C4-2B (cell line): ENCODE measurements at regions not wholly inside any gene's neighbourhood (a gene's known extent, or its start where the extent isn't known, plus 50 kb on each side); places are given as distances from the start of the nearest gene placed in this dataset.

Source experiments
- H3K27ac ChIP-seq: fragments of 450-650 bp; 2 replicates; pipeline ENCODE4 v1.5.1; 2017
- ZFX ChIP-seq: fragments of 450-650 bp; IDR thresholded peaks from 2 replicates; pipeline ENCODE4 v1.6.1; 2017
- TF ChIP-seq, protein P1 (sequence below): fragments of 450-650 bp; conservative IDR thresholded peaks from 2 replicates; pipeline ENCODE4 v1.5.1; 2017; ENCODE audit warnings: mild to moderate bottlenecking

DNA sequence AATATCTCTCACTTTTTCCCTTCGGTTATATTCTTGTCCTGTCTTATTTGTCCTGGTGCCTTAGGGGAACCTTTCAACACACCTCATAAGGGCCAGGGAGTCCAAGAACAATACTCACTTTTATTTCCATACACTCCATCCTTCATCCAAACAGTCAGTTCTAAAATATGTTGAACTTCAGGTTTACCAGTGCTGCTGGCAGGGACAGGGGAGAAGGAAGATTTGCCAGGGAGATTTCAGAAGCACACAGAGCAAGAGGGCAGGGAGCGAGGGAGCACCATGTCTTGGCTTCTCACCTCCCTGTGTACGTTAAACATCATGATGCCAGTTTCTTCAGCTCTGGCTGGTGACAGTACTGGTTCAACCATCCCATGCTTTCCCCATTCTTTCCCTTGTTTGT lies 631.1 kb upstream of the FAT1 start:
- no peak overlapping the region for H3K27ac ChIP-seq
- TF ChIP-seq, protein P1, sequence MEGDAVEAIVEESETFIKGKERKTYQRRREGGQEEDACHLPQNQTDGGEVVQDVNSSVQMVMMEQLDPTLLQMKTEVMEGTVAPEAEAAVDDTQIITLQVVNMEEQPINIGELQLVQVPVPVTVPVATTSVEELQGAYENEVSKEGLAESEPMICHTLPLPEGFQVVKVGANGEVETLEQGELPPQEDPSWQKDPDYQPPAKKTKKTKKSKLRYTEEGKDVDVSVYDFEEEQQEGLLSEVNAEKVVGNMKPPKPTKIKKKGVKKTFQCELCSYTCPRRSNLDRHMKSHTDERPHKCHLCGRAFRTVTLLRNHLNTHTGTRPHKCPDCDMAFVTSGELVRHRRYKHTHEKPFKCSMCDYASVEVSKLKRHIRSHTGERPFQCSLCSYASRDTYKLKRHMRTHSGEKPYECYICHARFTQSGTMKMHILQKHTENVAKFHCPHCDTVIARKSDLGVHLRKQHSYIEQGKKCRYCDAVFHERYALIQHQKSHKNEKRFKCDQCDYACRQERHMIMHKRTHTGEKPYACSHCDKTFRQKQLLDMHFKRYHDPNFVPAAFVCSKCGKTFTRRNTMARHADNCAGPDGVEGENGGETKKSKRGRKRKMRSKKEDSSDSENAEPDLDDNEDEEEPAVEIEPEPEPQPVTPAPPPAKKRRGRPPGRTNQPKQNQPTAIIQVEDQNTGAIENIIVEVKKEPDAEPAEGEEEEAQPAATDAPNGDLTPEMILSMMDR, result no peak
- no peak for TF ChIP-seq ZFX

DNA sequence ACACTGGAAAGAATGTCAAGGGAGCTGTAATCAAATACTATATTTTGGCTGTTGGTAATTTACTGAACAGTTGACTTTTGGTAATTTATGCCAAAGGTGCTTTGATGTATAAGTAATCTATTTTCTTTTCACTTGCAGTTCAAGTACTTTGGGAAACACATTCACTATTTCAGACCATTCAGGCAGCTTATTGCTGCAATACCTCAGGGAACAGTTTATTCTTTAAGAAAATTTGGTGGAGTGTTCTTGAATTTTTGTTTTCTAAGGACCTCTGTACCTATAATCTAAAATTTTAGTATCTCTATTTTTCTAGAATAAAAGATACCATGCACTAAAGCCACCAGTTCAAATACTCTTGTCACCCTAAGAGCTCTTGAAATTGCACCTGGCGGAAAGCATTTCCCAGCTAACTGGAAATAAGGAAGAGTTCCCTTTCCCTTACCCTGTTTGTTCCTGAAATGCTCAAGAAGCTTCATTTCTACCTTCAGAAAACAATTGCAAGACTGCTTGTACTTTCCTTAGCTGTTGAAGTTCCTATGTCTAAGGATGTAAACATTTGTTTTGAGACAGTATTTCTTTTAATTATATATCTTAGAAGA lies 633.5 kb upstream of the FAT1 start:
- no peak for TF ChIP-seq ZFX
- TF ChIP-seq, protein P1, result no peak
- H3K27ac ChIP-seq, result no peak overlapping the region

DNA sequence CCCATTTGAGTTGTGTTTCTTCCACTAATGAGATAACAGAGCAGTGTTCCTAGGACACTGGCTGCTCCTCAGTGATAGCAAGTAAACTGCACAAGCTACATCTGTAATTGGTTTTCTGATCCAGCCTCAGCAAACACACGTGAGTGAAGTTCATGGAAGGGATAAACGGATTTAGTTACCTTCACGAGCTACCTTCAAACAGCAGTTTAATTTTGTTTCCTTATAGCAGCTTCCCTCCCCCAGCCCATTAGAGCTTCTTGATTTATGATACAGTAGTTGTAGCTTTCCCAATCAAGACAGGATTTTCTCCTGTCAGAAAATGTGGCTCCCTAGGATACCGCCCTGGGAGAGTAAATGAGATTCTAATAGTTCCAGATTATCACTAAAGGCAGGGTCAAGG lies 634.2 kb upstream of the FAT1 start:
- TF ChIP-seq, protein P1, result no peak
- no peak for TF ChIP-seq ZFX
- no peak overlapping the region for H3K27ac ChIP-seq

DNA sequence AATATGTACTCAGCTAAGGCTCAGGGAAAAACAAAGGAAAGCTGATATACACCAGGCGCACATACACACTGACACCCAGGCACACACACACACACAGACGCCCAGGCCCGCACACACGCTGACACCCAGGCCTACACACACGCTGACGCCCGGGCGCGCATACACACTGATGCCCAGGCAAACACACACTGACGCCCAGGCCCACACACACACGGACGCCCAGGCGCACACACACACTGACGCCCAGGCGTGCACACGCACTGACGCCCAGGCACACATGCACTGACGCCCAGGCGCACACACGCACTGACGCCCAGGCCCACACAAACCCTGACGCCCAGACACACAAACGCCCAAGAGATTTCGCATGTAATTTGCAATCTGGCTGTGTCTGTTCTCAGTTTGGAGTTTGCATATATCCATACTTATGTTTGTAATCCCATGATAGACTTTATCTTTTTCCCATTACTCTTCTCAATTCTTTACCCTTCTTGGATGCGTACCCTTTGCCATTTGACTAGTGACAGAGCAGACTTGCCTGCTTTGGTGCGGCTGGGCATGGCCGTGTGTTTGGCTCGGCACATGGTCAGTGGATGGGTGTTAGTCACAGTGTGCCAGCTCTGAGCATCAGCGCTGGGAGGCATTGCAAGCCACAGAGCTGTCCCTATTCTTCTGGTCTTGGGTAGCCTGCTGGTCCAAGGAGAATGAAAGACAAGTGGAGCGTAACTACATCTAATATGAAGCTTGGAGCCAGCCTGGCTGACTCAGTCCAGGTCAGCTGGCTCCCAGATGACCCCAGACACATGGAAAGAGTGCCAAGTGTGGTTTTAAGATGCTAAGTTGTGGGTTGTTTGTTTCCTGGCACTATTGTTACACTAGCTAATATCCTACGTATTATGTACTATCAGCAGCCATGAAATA lies 632.4 kb upstream of the ZFP42 start:
- no peak overlapping the region for H3K27ac ChIP-seq
- TF ChIP-seq, protein P1, result no peak
- TF ChIP-seq ZFX, result no peak

DNA sequence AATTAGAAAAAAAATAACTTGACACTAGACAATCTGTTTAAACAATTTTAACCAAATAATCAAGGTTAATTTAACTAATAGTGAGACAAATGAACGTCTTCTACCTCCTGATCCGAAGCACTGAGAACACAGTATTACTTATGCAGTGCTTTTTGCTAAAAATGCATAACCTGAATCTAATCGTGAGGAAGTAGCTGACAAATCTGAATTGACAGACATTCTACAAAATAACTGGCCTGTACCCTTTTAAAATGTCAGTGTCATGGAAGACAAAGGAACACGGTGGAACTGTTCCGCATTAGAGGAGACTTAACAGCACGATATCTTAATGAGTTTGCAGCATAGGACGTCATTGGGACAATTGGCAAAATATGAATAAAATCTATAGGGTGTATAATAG lies 631.2 kb upstream of the ZFP42 start:
- TF ChIP-seq, protein P1, result no peak
- TF ChIP-seq ZFX, result no peak

DNA sequence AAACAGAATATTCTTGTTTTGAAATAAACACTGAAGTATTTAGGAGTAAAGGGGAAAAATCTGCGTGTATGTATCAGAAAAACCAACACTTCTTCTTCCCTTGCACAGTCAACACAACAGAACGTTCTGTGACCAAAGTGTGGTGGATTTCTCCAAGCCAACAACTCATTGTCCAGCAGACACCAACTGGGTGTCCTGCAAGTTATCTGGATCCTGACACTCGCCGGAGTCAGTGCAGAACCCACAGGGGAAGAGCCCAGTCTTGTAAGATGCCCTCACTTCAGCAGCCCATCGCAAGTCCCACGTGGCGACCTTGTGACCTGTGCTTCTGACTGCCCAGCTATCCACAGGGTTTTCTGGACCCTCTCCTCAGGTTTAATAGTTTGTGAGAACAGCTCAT lies 630.7 kb upstream of the ZFP42 start:
- TF ChIP-seq, protein P1, result no peak
- TF ChIP-seq ZFX, result no peak

More for the DNA sequence above, 631.2 kb upstream of the ZFP42 start:
- no peak overlapping the region for H3K27ac ChIP-seq

DNA sequence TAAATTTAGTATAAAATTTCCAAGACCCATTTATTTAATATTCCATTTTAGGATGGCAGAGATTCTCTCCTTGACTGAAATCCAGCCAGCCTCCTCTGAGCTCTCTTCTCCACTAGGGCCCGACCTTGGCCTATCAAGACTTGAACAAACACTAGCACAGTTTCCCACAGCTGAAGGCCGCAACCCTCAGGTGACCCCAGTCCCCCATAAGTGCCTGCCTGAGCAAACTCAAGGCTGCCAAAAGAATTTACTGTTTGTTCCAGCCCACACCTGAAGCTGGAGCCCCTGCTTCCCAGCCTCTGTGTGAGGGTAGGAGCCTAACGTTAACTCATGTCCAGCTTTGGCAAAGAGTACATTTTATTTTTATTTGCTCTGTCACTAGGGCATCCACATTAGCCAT lies 629.0 kb upstream of the ZFP42 start:
- TF ChIP-seq, protein P1, result no peak
- TF ChIP-seq ZFX, result no peak
- H3K27ac ChIP-seq, result no peak overlapping the region

More for the DNA sequence above, 630.7 kb upstream of the ZFP42 start:
- no peak overlapping the region for H3K27ac ChIP-seq
